Mesenchymal stem cell (in vitro differentiated cells and primary cell): ENCODE measurements at regions not wholly inside any gene's neighbourhood (a gene's known extent, or its start where the extent isn't known, plus 50 kb on each side); places are given as distances from the start of the nearest gene placed in this dataset.

Experiments used
- DNase-seq: peaks from one replicate; pipeline ENCODE4 v3.0.0-alpha.2; 2013
- H2AFZ ChIP-seq: one replicate; pipeline ENCODE4 v1.6.1; 2013; ENCODE audit warnings: low read depth, mild to moderate bottlenecking, control low read depth, inconsistent platforms, low read length, moderate library complexity
- H2AK5ac ChIP-seq: 2 replicates; pipeline ENCODE4 v1.6.1; 2013; ENCODE audit warnings: low read length, moderate library complexity, mild to moderate bottlenecking, inconsistent platforms; ENCODE audit not compliant: severe bottlenecking
- H2BK120ac ChIP-seq: one replicate; pipeline ENCODE4 v1.6.1; 2013; ENCODE audit warnings: low read depth, mild to moderate bottlenecking, inconsistent platforms, low read length, moderate library complexity
- H2BK12ac ChIP-seq, 2 experiments: one replicate each; pipeline ENCODE4 v1.6.1; 2013; ENCODE audit warnings: inconsistent platforms in 2 of 2, low read length in 2 of 2, mild to moderate bottlenecking in 2 of 2, moderate library complexity in 2 of 2, control low read depth in 1 of 2
- H2BK15ac ChIP-seq: one replicate; pipeline ENCODE4 v1.6.1; 2013; ENCODE audit warnings: mild to moderate bottlenecking, low read depth, inconsistent platforms; ENCODE audit not compliant: poor library complexity, severe bottlenecking
- H2BK5ac ChIP-seq: 2 replicates; pipeline ENCODE4 v1.6.1; 2013; ENCODE audit warnings: low read depth, mild to moderate bottlenecking, low read length, control low read depth, inconsistent platforms; ENCODE audit not compliant: poor library complexity, severe bottlenecking
- H3K14ac ChIP-seq, 2 experiments: one replicate each; pipeline ENCODE4 v1.6.1; 2013; ENCODE audit warnings: inconsistent platforms in 2 of 2, low read length in 2 of 2, control low read depth in 1 of 2, mild to moderate bottlenecking in 1 of 2, moderate library complexity in 1 of 2
- H3K18ac ChIP-seq, 2 experiments: one replicate each; pipeline ENCODE4 v1.6.1; 2013; ENCODE audit warnings: inconsistent platforms in 2 of 2, low read length in 2 of 2, control low read depth in 1 of 2, low read depth in 1 of 2, mild to moderate bottlenecking in 1 of 2
- H3K23ac ChIP-seq, 2 experiments: one replicate each; pipeline ENCODE4 v1.6.1; 2013; ENCODE audit warnings: inconsistent platforms in 2 of 2, low read length in 2 of 2, mild to moderate bottlenecking in 2 of 2, moderate library complexity in 2 of 2, control low read depth in 1 of 2
- H3K27ac ChIP-seq: 2 replicates; pipeline ENCODE4 v1.5.1; 2013; ENCODE audit warnings: mild to moderate bottlenecking, moderate library complexity, low read length, control low read depth, inconsistent platforms; ENCODE audit not compliant: poor library complexity, severe bottlenecking
- H3K27me3 ChIP-seq, 2 experiments: 2 replicates each; pipeline versions ENCODE4 v1.6.1 to v1.7.0; 2013; ENCODE audit warnings: low read length in 2 of 2, mild to moderate bottlenecking in 2 of 2, moderate library complexity in 2 of 2, control low read depth in 1 of 2, inconsistent platforms in 1 of 2; ENCODE audit not compliant: control insufficient read depth in 1 of 2, insufficient read depth in 1 of 2
- H3K36me3 ChIP-seq, 2 experiments: 2 replicates each; pipeline versions ENCODE4 v1.6.1 to v1.7.0; 2013; ENCODE audit warnings: low read length in 2 of 2, control low read depth in 1 of 2, inconsistent platforms in 1 of 2, low read depth in 1 of 2, mild to moderate bottlenecking in 1 of 2; ENCODE audit not compliant: insufficient read depth in 2 of 2, control insufficient read depth in 1 of 2
- H3K4ac ChIP-seq, 2 experiments: one replicate each; pipeline ENCODE4 v1.6.1; 2013; ENCODE audit warnings: inconsistent platforms in 2 of 2, low read length in 2 of 2, mild to moderate bottlenecking in 2 of 2, moderate library complexity in 2 of 2, control low read depth in 1 of 2, low read depth in 1 of 2
- H3K4me1 ChIP-seq: 2 replicates; pipeline ENCODE4 v1.6.1; 2013; ENCODE audit warnings: low read depth, low read length, control low read depth; ENCODE audit not compliant: control insufficient read depth, insufficient read depth
- H3K4me2 ChIP-seq: 2 replicates; pipeline ENCODE4 v1.6.1; 2013; ENCODE audit warnings: low read length, mild to moderate bottlenecking, inconsistent platforms; ENCODE audit not compliant: poor library complexity, severe bottlenecking
- H3K4me3 ChIP-seq, 2 experiments: 2 replicates each; pipeline versions ENCODE4 v1.5.1 to v1.7.0; 2013; ENCODE audit warnings: low read length in 2 of 2, mild to moderate bottlenecking in 2 of 2, control low read depth in 1 of 2, low read depth in 1 of 2; ENCODE audit not compliant: insufficient read depth in 1 of 2
- H3K79me1 ChIP-seq: replicated peaks from 2 replicates; pipeline ENCODE4 v1.6.1; 2013; ENCODE audit warnings: mild to moderate bottlenecking, control low read depth, low read length, inconsistent platforms; ENCODE audit not compliant: poor library complexity, severe bottlenecking
- H3K9ac ChIP-seq: 2 replicates; pipeline ENCODE4 v1.7.0; 2013; ENCODE audit warnings: mild to moderate bottlenecking, low read length, moderate library complexity
- H3K9me3 ChIP-seq: 2 replicates; pipeline ENCODE4 v1.7.0; 2013; ENCODE audit warnings: mild to moderate bottlenecking, low read length; ENCODE audit not compliant: control insufficient read depth
- H4K8ac ChIP-seq: one replicate; pipeline ENCODE4 v1.6.1; 2013; ENCODE audit warnings: inconsistent platforms, mild to moderate bottlenecking, low read length, moderate library complexity
- H4K91ac ChIP-seq: one replicate; pipeline ENCODE4 v1.6.1; 2013; ENCODE audit warnings: mild to moderate bottlenecking, low read length, inconsistent platforms
- WGBS: methylation state at CpG from one replicate; pipeline ENCODE4 v1.1.7; 2013; ENCODE audit warnings: mixed read lengths; 5-methylcytosine and 5-hydroxymethylcytosine counted together

- Histone ChIP-seq H3K18ac (no peak overlapping the region), H3K23ac (no peak overlapping the region), H2BK15ac (no peak overlapping the region), H3K4me3 (no peak overlapping the region), H3K79me1 (no peaks in the 10 kb centered on the region), H3K27ac (no peak overlapping the region), H3K4me2 (no peak overlapping the region), H2BK120ac (no peak overlapping the region), H3K9ac (no peak overlapping the region), H4K8ac (no peak overlapping the region), H2BK12ac (no peak overlapping the region), H2AFZ (no peak overlapping the region), H3K14ac (no peak overlapping the region), H2BK5ac (no peak overlapping the region), H3K27me3 (peaks cover 0 to 5% of the 10 kb centered on the region in 2 experiments), H3K9me3 (no peaks in the 10 kb centered on the region), H3K4ac (no peak overlapping the region), H2AK5ac (no peak overlapping the region), H3K4me1 (no peaks in the 10 kb centered on the region), H3K36me3 (no peaks in the 10 kb centered on the region), H4K91ac (no peak overlapping the region)
- WGBS, result 81% methylated on average over 2 of the region's 2 CpGs
- DNase-seq, result no peak
Observed at GRCh38 chr18:34397286-34397896, 172.7 kb upstream of the NOL4 start.

- Histone ChIP-seq H2BK15ac (no peak overlapping the region), H3K27me3 (peaks cover 0 to 2% of the 10 kb centered on the region in 2 experiments), H3K4me1 (no peaks in the 10 kb centered on the region), H3K4ac (no peak overlapping the region), H2AFZ (no peak overlapping the region), H3K9me3 (no peaks in the 10 kb centered on the region), H3K9ac (no peak overlapping the region), H2BK120ac (no peak overlapping the region), H3K4me3 (no peak overlapping the region), H3K18ac (no peak overlapping the region), H2BK12ac (no peak overlapping the region), H3K14ac (no peak overlapping the region), H3K4me2 (no peak overlapping the region), H3K27ac (no peak overlapping the region), H3K23ac (no peak overlapping the region), H4K8ac (no peak overlapping the region), H2AK5ac (no peak overlapping the region), H3K36me3 (no peaks in the 10 kb centered on the region), H4K91ac (no peak overlapping the region), H3K79me1 (no peaks in the 10 kb centered on the region), H2BK5ac (no peak overlapping the region)
- DNase-seq, result no peak
- WGBS, result 81% methylated on average over 2 of the region's 3 CpGs
Observed at GRCh38 chr18:34399892-34400291, 175.2 kb upstream of the NOL4 start.

GRCh38 chr18:34400834-34401233, 176.1 kb upstream of the NOL4 start:
- H2AFZ ChIP-seq, result no peak overlapping the region
- no peak overlapping the region for H3K23ac ChIP-seq
- no CpG with 5 or more reads among the region's 1 CpG for WGBS
- no peak overlapping the region for H3K27ac ChIP-seq
- no peak overlapping the region for H3K4me3 ChIP-seq
- H3K4me2 ChIP-seq, result no peak overlapping the region
- H3K4me1 ChIP-seq, result no peaks in the 10 kb centered on the region
- H2BK5ac ChIP-seq, result no peak overlapping the region
- H3K4ac ChIP-seq, result no peak overlapping the region
- H3K9me3 ChIP-seq, result no peaks in the 10 kb centered on the region
- H3K18ac ChIP-seq, result no peak overlapping the region
- no peak overlapping the region for H2BK120ac ChIP-seq
- H4K91ac ChIP-seq, result no peak overlapping the region
- DNase-seq, result no peak
- H3K79me1 ChIP-seq, result no peaks in the 10 kb centered on the region
- no peak overlapping the region for H2BK12ac ChIP-seq
- no peak overlapping the region for H3K9ac ChIP-seq
- H3K14ac ChIP-seq, result no peak overlapping the region
- no peaks in the 10 kb centered on the region for H3K36me3 ChIP-seq
- no peak overlapping the region for H2BK15ac ChIP-seq
- H3K27me3 ChIP-seq, result peaks cover 0 to 2% of the 10 kb centered on the region in 2 experiments
- no peak overlapping the region for H4K8ac ChIP-seq
- no peak overlapping the region for H2AK5ac ChIP-seq

- Histone ChIP-seq H3K27ac (no peak overlapping the region), H3K27me3 (peaks cover 0 to 2% of the 10 kb centered on the region in 2 experiments), H3K36me3 (no peaks in the 10 kb centered on the region), H3K4me1 (no peaks in the 10 kb centered on the region), H3K23ac (no peak overlapping the region), H3K79me1 (no peaks in the 10 kb centered on the region), H2AK5ac (no peak overlapping the region), H3K4me3 (no peak overlapping the region), H4K91ac (no peak overlapping the region), H3K14ac (no peak overlapping the region), H2AFZ (no peak overlapping the region), H2BK12ac (no peak overlapping the region), H4K8ac (no peak overlapping the region), H3K9ac (no peak overlapping the region), H3K9me3 (no peaks in the 10 kb centered on the region), H3K4me2 (no peak overlapping the region), H2BK5ac (no peak overlapping the region), H2BK120ac (no peak overlapping the region), H3K4ac (no peak overlapping the region), H2BK15ac (no peak overlapping the region), H3K18ac (no peak overlapping the region)
- 58% methylated on average over 1 of the region's 2 CpGs for WGBS
- DNase-seq, result no peak
Observed at GRCh38 chr18:34401775-34402174, 177.1 kb upstream of the NOL4 start.
